SK-N-SH (cell line): ENCODE measurements at regions not wholly inside any gene's neighbourhood (a gene's known extent, or its start where the extent isn't known, plus 50 kb on each side); places are given as distances from the start of the nearest gene placed in this dataset.

Experiments used
- CTCF ChIA-PET: fragments of 300-600, 350-600 bp; formaldehyde crosslinking; extraction: SDS; loops from one replicate; lab custom pipeline; 2021; lab: Yijun Ruan, JAX
- POLR2A ChIA-PET: fragments of 350-600 bp; sonication (Branson Sonifier 250); formaldehyde crosslinking; extraction: SDS; loops from one replicate; lab custom pipeline; 2020; ENCODE audit warnings: antibody characterized with exemption, inconsistent platforms; lab: Yijun Ruan, JAX
- DNase-seq: peaks from one replicate; pipeline ENCODE4 v3.0.0; 2012
- H2AFZ ChIP-seq: fragments of 200-600 bp; sonication (generic); 2 replicates; pipeline ENCODE4 v1.8.1; 2016; ENCODE audit warnings: antibody characterized with exemption, mild to moderate bottlenecking, low read depth
- H3F3A ChIP-seq: fragments of 200-600 bp; sonication (generic); replicated peaks from 2 replicates; pipeline ENCODE3; 2016; ENCODE audit warnings: antibody characterized with exemption, mild to moderate bottlenecking; ENCODE audit not compliant: insufficient read depth
- H3K27ac ChIP-seq, 2 experiments: fragments of 200-500 bp in 1 of 2; fragments of 200-600 bp in 1 of 2; sonication (Bioruptor generic) in 1 of 2; sonication (generic), shearing (Covaris generic) in 1 of 2; 2 replicates each; pipeline versions ENCODE4 v1.5.1 to v1.6.1; 2014 to 2016; ENCODE audit warnings: low read depth in 2 of 2, inconsistent platforms in 1 of 2, low read length in 1 of 2, mild to moderate bottlenecking in 1 of 2, mixed read lengths in 1 of 2
- H3K27me3 ChIP-seq: fragments of 200-600 bp; sonication (generic), shearing (Covaris generic); 2 replicates; pipeline ENCODE4 v1.6.1; 2016; ENCODE audit warnings: mixed run types; ENCODE audit not compliant: insufficient read depth
- H3K36me3 ChIP-seq, 2 experiments: fragments of 200-500 bp in 1 of 2; fragments of 200-600 bp in 1 of 2; sonication (Bioruptor generic) in 1 of 2; sonication (generic) in 1 of 2; replicated peaks in 1 of 2; 2 replicates each; pipeline versions ENCODE3 to v1.5.1; 2014 to 2016; ENCODE audit warnings: low read length in 1 of 2, mild to moderate bottlenecking in 1 of 2; ENCODE audit not compliant: insufficient read depth in 2 of 2, control insufficient read depth in 1 of 2
- H3K4me1 ChIP-seq, 2 experiments: fragments of 200-500 bp in 1 of 2; fragments of 200-600 bp in 1 of 2; sonication (Bioruptor generic) in 1 of 2; sonication (generic), shearing (Covaris generic) in 1 of 2; 2 replicates each; pipeline versions ENCODE4 v1.5.1 to v1.6.1; 2014 to 2016; ENCODE audit warnings: low read depth in 1 of 2, low read length in 1 of 2, mixed run types in 1 of 2; ENCODE audit not compliant: insufficient read depth in 2 of 2, control insufficient read depth in 1 of 2
- H3K4me2 ChIP-seq: fragments of 200-600 bp; sonication (generic), shearing (Covaris generic); 2 replicates; pipeline ENCODE4 v1.6.1; 2017; ENCODE audit warnings: mixed run types
- H3K4me3 ChIP-seq, 2 experiments: fragments of 200-500 bp in 1 of 2; fragments of 200-600 bp in 1 of 2; sonication (Bioruptor generic) in 1 of 2; sonication (generic), shearing (Covaris generic) in 1 of 2; 2 replicates each; pipeline versions ENCODE4 v1.5.1 to v1.8.1; 2014 to 2016; ENCODE audit warnings: low read depth in 2 of 2, inconsistent platforms in 1 of 2, low read length in 1 of 2, mild to moderate bottlenecking in 1 of 2, mixed read lengths in 1 of 2, moderate library complexity in 1 of 2
- H3K79me2 ChIP-seq: fragments of 200-600 bp; sonication (generic); 2 replicates; pipeline ENCODE4 v1.8.1; 2017; ENCODE audit warnings: mild to moderate bottlenecking; ENCODE audit not compliant: insufficient read depth
- H3K9ac ChIP-seq: fragments of 200-600 bp; sonication (generic); 2 replicates; pipeline ENCODE4 v1.6.1; 2017; ENCODE audit warnings: mixed run types
- H3K9me2 ChIP-seq: fragments of 200-600 bp; sonication (generic); 2 replicates; pipeline ENCODE4 v1.6.1; 2017; ENCODE audit warnings: mixed run types
- H3K9me3 ChIP-seq: fragments of 200-600 bp; sonication (generic); 2 replicates; pipeline ENCODE4 v1.6.1; 2017; ENCODE audit warnings: mixed run types, mild to moderate bottlenecking, moderate library complexity
- H4K20me1 ChIP-seq: fragments of 200-600 bp; sonication (generic); 2 replicates; pipeline ENCODE4 v1.6.1; 2017; ENCODE audit warnings: mild to moderate bottlenecking, mixed run types; ENCODE audit not compliant: insufficient read depth
- CHD2 ChIP-seq: fragments of 150-350 bp; IDR thresholded peaks from 2 replicates; pipeline ENCODE4 v1.6.1; 2018; ENCODE audit warnings: low read length; ENCODE audit not compliant: partially characterized antibody
- ELF1 ChIP-seq: IDR thresholded peaks from 2 replicates; pipeline ENCODE4 v1.4.0; 2012
- EP300 ChIP-seq, 2 experiments: IDR thresholded peaks; 2 replicates each; pipeline versions ENCODE4 v1.4.0 to v1.6.1; 2012; ENCODE audit warnings: borderline replicate concordance in 1 of 2, low read depth in 1 of 2, low read length in 1 of 2
- EZH2phosphoT487 ChIP-seq: fragments of 200-600 bp; sonication (generic); IDR thresholded peaks from 2 replicates; pipeline ENCODE4 v1.6.1; 2017; ENCODE audit warnings: low read depth, mixed run types, mild to moderate bottlenecking, antibody characterized with exemption, moderate library complexity, borderline replicate concordance
- FOSL2 ChIP-seq: IDR thresholded peaks from 2 replicates; pipeline ENCODE4 v1.4.0; 2012; ENCODE audit warnings: low read depth, mild to moderate bottlenecking, moderate library complexity, borderline replicate concordance
- GATA2 ChIP-seq: sonication (generic); formaldehyde crosslinking; IDR thresholded peaks from 2 replicates; pipeline ENCODE4 v1.5.0; 2020; ENCODE audit warnings: mild to moderate bottlenecking, missing genetic modification reagents
- JUND ChIP-seq: IDR thresholded peaks from 2 replicates; pipeline ENCODE4 v1.4.0; 2012
- MXI1 ChIP-seq: IDR thresholded peaks from 2 replicates; pipeline ENCODE4 v1.6.1; 2012; ENCODE audit warnings: mild to moderate bottlenecking, low read depth, low read length, improper control_type of control experiment
- NRF1 ChIP-seq: IDR thresholded peaks from 2 replicates; pipeline ENCODE4 v1.6.1; 2012; ENCODE audit warnings: low read depth, mild to moderate bottlenecking, low read length
- POLR2AphosphoS5 ChIP-seq: IDR thresholded peaks from 2 replicates; pipeline ENCODE4 v1.6.1; 2012; ENCODE audit warnings: low read depth, low read length
- RCOR1 ChIP-seq: fragments of 150-350 bp; IDR thresholded peaks from 2 replicates; pipeline ENCODE4 v1.6.1; 2017; ENCODE audit warnings: antibody characterized with exemption, low read length
- RXRA ChIP-seq: IDR thresholded peaks from 2 replicates; pipeline ENCODE4 v1.4.0; 2012; ENCODE audit warnings: low read depth, mild to moderate bottlenecking, borderline replicate concordance
- SIN3A ChIP-seq: IDR thresholded peaks from 2 replicates; pipeline ENCODE4 v1.6.1; 2012; ENCODE audit warnings: low read depth, mild to moderate bottlenecking, low read length, moderate library complexity, borderline replicate concordance
- SMC3 ChIP-seq: IDR thresholded peaks from 2 replicates; pipeline ENCODE4 v1.6.1; 2012; ENCODE audit warnings: low read depth, low read length, improper control_type of control experiment
- TAF1 ChIP-seq: IDR thresholded peaks from 2 replicates; pipeline ENCODE4 v1.6.1; 2012; ENCODE audit warnings: low read depth, mild to moderate bottlenecking, low read length, moderate library complexity, borderline replicate concordance
- TCF12 ChIP-seq: IDR thresholded peaks from 2 replicates; pipeline ENCODE4 v1.4.0; 2012
- TEAD4 ChIP-seq: IDR thresholded peaks from 2 replicates; pipeline ENCODE4 v1.4.0; 2012; ENCODE audit warnings: mild to moderate bottlenecking, borderline replicate concordance; ENCODE audit not compliant: insufficient read depth
- YY1 ChIP-seq: IDR thresholded peaks from 2 replicates; pipeline ENCODE4 v1.4.0; 2012; ENCODE audit warnings: low read depth, mild to moderate bottlenecking
- WGBS: methylation state at CpG from one replicate; pipeline ENCODE4 v1.1.6; 2017; ENCODE audit warnings: low lambda C conversion rate; 5-methylcytosine and 5-hydroxymethylcytosine counted together
- TF ChIP-seq, protein P1 (sequence below): IDR thresholded peaks from 2 replicates; pipeline ENCODE4; 2012
- TF ChIP-seq, protein P2 (sequence below): IDR thresholded peaks from 2 replicates; pipeline ENCODE4 v1.4.0; 2012; ENCODE audit warnings: low read depth, borderline replicate concordance
- TF ChIP-seq, protein P3 (sequence below): IDR thresholded peaks from 2 replicates; pipeline ENCODE4 v1.4.0; 2012; ENCODE audit warnings: low read depth, borderline replicate concordance

DNA sequence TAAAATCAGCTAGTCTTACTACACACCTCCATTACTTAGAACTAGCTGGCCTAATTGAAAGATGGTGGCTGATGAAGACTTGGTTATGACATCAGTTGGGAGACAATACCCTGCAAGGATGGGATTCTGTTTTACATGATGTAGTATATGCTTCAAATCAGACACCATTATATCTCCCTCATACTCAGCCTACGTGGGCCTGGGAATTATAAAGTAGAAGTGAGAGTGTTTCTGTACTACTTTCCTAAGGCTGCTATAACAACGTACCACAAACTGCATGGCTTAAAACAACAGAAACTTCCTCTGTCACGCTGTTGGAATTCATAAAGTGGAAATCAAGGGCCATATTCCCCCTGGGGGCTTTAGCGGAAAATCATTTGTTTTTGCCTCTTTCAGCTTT is 190.4 kb downstream of the PAH start (continued):
- TF ChIP-seq TAF1 (no peak), JUND (no peak), FOSL2 (no peak)

DNA sequence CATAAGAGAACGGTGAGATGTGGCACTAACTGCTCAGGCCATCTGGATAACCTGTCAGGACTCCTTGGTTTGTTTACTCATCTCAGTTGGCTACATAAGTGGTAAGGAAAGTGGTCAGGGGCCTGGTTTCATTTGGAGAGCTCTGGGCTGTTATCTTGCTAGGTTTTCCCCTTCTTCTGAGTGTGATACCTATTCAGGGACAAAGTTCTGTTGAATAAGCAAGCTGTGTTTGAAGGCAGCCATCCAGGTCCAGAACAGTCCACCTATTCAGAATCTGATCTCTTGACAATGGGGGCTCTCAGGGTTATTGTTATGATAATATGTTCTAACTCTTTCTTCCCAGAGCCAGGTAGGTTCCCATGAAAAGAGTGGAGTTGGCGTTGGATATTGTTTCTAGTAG is 194.9 kb downstream of the PAH start:
- Histone ChIP-seq H4K20me1 (no peaks in the 10 kb centered on the region), H3K4me3 (no peak overlapping the region), H3K4me2 (no peak overlapping the region), H3K27ac (no peak overlapping the region), H3K9me2 (no peaks in the 10 kb centered on the region), H3K9me3 (no peaks in the 10 kb centered on the region), H3K4me1 (no peaks in the 10 kb centered on the region), H3F3A (no peaks in the 10 kb centered on the region), H3K36me3 (no peaks in the 10 kb centered on the region), H2AFZ (no peak overlapping the region), H3K9ac (no peak overlapping the region), H3K27me3 (no peaks in the 10 kb centered on the region), H3K79me2 (no peaks in the 10 kb centered on the region)
- CTCF ChIA-PET, result no interaction called here
- DNase-seq, result no peak
- TF ChIP-seq NRF1, result no peak
- TF ChIP-seq ELF1, result no peak
- no peak for TF ChIP-seq SIN3A
- TF ChIP-seq JUND, result no peak
- no peak for TF ChIP-seq FOSL2
- no peak for TF ChIP-seq GATA2
- WGBS, result 33% methylated on average over 2 of the region's 2 CpGs
- POLR2A ChIA-PET, result no interaction called here

DNA sequence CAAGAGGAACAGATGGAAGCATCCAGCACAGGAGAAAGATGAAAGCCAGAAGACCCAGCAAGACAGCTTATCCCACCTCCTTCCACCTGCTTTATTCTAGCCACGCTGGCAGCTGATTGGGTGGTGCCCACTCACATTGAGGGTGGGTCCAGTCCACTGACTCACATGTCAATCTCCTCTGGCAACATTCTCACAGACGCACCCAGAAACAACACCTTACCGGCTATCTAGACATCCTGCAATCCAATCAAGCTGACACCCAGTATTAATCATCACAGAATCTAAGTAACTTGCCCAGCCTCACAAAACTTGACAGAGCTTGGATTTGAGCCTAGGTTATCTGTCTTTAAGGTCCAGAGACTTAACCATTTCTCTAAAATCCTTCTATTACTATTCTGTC is 208.9 kb downstream of the PAH start:
- no peak for DNase-seq
- Histone ChIP-seq H3K4me1 (no peaks in the 10 kb centered on the region), H2AFZ (no peak overlapping the region), H3K27me3 (no peaks in the 10 kb centered on the region), H4K20me1 (no peaks in the 10 kb centered on the region), H3K27ac (no peak overlapping the region), H3K36me3 (no peaks in the 10 kb centered on the region), H3K4me3 (no peak overlapping the region), H3K79me2 (no peaks in the 10 kb centered on the region), H3K9me3 (no peaks in the 10 kb centered on the region), H3K9ac (no peak overlapping the region), H3K9me2 (no peaks in the 10 kb centered on the region), H3K4me2 (no peak overlapping the region), H3F3A (no peaks in the 10 kb centered on the region)
- ChIA-PET POLR2A (no interaction called here), CTCF (interaction anchor here (0.6 kb wide), 1 partner anchor 34 kb away, joined by 3 read pairs; no protein-coding TSS in a partner anchor)
- 30% methylated on average over 3 of the region's 3 CpGs for WGBS
- TF ChIP-seq YY1, result no peak
- TF ChIP-seq SIN3A, result no peak
- TF ChIP-seq, protein P1, sequence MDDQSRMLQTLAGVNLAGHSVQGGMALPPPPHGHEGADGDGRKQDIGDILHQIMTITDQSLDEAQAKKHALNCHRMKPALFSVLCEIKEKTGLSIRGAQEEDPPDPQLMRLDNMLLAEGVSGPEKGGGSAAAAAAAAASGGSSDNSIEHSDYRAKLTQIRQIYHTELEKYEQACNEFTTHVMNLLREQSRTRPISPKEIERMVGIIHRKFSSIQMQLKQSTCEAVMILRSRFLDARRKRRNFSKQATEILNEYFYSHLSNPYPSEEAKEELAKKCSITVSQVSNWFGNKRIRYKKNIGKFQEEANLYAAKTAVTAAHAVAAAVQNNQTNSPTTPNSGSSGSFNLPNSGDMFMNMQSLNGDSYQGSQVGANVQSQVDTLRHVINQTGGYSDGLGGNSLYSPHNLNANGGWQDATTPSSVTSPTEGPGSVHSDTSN, result no peak
- TF ChIP-seq POLR2AphosphoS5, result no peak
- no peak for TF ChIP-seq RXRA
- no peak for TF ChIP-seq TCF12
- no peak for TF ChIP-seq MXI1
- no peak for TF ChIP-seq EZH2phosphoT487
- TF ChIP-seq ELF1, result no peak
- TF ChIP-seq TEAD4, result no peak
- TF ChIP-seq, protein P2, sequence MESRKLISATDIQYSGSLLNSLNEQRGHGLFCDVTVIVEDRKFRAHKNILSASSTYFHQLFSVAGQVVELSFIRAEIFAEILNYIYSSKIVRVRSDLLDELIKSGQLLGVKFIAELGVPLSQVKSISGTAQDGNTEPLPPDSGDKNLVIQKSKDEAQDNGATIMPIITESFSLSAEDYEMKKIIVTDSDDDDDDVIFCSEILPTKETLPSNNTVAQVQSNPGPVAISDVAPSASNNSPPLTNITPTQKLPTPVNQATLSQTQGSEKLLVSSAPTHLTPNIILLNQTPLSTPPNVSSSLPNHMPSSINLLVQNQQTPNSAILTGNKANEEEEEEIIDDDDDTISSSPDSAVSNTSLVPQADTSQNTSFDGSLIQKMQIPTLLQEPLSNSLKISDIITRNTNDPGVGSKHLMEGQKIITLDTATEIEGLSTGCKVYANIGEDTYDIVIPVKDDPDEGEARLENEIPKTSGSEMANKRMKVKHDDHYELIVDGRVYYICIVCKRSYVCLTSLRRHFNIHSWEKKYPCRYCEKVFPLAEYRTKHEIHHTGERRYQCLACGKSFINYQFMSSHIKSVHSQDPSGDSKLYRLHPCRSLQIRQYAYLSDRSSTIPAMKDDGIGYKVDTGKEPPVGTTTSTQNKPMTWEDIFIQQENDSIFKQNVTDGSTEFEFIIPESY, result no peak
- no peak for TF ChIP-seq NRF1
- TF ChIP-seq SMC3, result no peak
- TF ChIP-seq, protein P3, sequence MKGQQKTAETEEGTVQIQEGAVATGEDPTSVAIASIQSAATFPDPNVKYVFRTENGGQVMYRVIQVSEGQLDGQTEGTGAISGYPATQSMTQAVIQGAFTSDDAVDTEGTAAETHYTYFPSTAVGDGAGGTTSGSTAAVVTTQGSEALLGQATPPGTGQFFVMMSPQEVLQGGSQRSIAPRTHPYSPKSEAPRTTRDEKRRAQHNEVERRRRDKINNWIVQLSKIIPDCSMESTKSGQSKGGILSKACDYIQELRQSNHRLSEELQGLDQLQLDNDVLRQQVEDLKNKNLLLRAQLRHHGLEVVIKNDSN, result no peak
- TF ChIP-seq TAF1, result no peak
- TF ChIP-seq RCOR1, result no peak
- no peak for TF ChIP-seq CHD2
- TF ChIP-seq EP300 (IDR thresholded peaks at IDR 0.05; ENCODE audit: borderline replicate concordance in 1 of 2, low read depth in 1 of 2, low read length in 1 of 2), result no peak
- TF ChIP-seq, all 33 proteins: peak for 0
